Psoas muscle (tissue), 7 donors: ENCODE measurements at regions not wholly inside any gene's neighbourhood (a gene's known extent, or its start where the extent isn't known, plus 50 kb on each side); places are given as distances from the start of the nearest gene placed in this dataset.
A peak's percentile ranks its signal among the peaks of the same experiment; 100 is the strongest.

Source experiments
- ATAC-seq, 4 donors: fragments of 200-7000 bp; cut with Tn5 transposase; one replicate each; pipeline ENCODE4 v1.9.1; 2020; ENCODE audit warnings: moderate library complexity in 3 of 4, mild to moderate bottlenecking in 2 of 4
- DNase-seq, 2 donors: peaks; one replicate each; pipeline ENCODE4 v3.0.0-alpha.2; 2020
- H3K27ac ChIP-seq: fragments of 200-600 bp; one replicate; pipeline ENCODE4 v1.8.0; 2022
- H3K27me3 ChIP-seq, 3 donors: fragments of 200-600 bp in 1 of 3; one replicate each; pipeline versions ENCODE4 v1.6.1 to v1.8.0; 2013 to 2022; ENCODE audit warnings: low read length in 2 of 3, mild to moderate bottlenecking in 2 of 3, moderate library complexity in 1 of 3; ENCODE audit not compliant: insufficient read depth in 3 of 3
- H3K36me3 ChIP-seq, 2 donors: fragments of 200-600 bp in 1 of 2; one replicate each; pipeline versions ENCODE4 v1.6.1 to v1.8.0; 2013 to 2022; ENCODE audit warnings: low read depth in 1 of 2, mild to moderate bottlenecking in 1 of 2, moderate library complexity in 1 of 2; ENCODE audit not compliant: insufficient read depth in 1 of 2
- H3K4me1 ChIP-seq: fragments of 200-600 bp; one replicate; pipeline ENCODE4 v1.8.0; 2022
- H3K4me3 ChIP-seq: fragments of 200-600 bp; one replicate; pipeline ENCODE4 v1.8.0; 2022; ENCODE audit warnings: mild to moderate bottlenecking
- H3K9me3 ChIP-seq: fragments of 200-600 bp; one replicate; pipeline ENCODE4 v1.8.0; 2022
- WGBS, 3 donors: extraction: QIAGEN DNeasy Blood & Tissue Kit; methylation state at CpG; one replicate each; pipeline versions ENCODE4 v1.1.6 to v1.1.7; 2013; 5-methylcytosine and 5-hydroxymethylcytosine counted together
- intact Hi-C, 2 donors: fragments of 100-400 bp; cut with DNase I; formaldehyde crosslinking; loops; one replicate each; pipeline versions ENCODE4 v1.11.0 to v1.14.2; 2022
- TF ChIP-seq, protein P1 (sequence below): fragments of 200-600 bp; IDR thresholded peaks from one replicate; pipeline ENCODE4 v1.8.0; 2022; ENCODE audit warnings: antibody characterized with exemption
- donor health status: healthy with polysubstance abuse.
- donor health status: DM: no; HTN: no; CAD: no; lungs with moderate emphysema.
- donor health status: Bipolar disorder and iron deficiency.
- donor health status: healthy.
- donor health status: DM: yes; HTN: yes; CAD: no.
- donor health status: DM: no; HTN: no; CAD: no.
- donor health status: DM: yes; HTN: yes; CAD: no.

DNA sequence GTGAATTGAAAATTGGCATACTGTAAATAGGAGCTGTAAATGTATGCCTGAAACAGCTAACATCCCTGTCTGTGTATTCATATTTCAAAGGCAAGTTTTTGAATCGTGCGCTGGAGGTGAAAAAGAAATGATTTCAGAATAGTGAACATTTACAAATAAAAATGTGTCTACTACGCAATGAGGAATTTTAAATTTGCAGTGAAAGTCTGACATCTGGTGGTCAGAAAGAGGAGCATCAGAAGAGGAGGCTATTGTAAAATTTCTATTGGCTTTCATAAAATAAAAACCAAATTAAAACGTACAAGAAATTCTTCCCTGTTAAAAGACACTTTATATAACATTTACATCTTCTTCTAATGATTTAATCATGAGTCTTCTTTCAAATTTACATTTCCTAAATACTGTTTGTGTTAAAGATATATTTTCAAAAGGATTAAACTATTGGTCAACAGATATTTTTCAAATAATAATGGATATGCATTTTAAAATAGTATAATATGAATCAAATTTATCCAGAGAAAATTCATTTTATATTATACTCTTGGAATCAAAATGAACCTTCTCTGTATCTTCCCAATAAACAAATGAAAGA is 113.7 kb upstream of the RRP15 start:
- DNase-seq, result no peak
- H3K4me1 ChIP-seq, result no peaks in the 10 kb centered on the region
- no peaks in the 10 kb centered on the region for H3K36me3 ChIP-seq
- TF ChIP-seq, protein P1, sequence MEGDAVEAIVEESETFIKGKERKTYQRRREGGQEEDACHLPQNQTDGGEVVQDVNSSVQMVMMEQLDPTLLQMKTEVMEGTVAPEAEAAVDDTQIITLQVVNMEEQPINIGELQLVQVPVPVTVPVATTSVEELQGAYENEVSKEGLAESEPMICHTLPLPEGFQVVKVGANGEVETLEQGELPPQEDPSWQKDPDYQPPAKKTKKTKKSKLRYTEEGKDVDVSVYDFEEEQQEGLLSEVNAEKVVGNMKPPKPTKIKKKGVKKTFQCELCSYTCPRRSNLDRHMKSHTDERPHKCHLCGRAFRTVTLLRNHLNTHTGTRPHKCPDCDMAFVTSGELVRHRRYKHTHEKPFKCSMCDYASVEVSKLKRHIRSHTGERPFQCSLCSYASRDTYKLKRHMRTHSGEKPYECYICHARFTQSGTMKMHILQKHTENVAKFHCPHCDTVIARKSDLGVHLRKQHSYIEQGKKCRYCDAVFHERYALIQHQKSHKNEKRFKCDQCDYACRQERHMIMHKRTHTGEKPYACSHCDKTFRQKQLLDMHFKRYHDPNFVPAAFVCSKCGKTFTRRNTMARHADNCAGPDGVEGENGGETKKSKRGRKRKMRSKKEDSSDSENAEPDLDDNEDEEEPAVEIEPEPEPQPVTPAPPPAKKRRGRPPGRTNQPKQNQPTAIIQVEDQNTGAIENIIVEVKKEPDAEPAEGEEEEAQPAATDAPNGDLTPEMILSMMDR, result peak; percentile 74
- no peak overlapping the region for H3K27ac ChIP-seq
- H3K27me3 ChIP-seq, result peaks cover 0 to 34% (median 9%) of the 10 kb centered on the region in 3 donors
- no peak for ATAC-seq
- 3 to 5% (median 4%) methylated on average over 4 of the region's 4 CpGs for WGBS, 3 donors
- H3K4me3 ChIP-seq, result no peak overlapping the region
- no peaks in the 10 kb centered on the region for H3K9me3 ChIP-seq
- intact Hi-C loops, result no loop called here

DNA sequence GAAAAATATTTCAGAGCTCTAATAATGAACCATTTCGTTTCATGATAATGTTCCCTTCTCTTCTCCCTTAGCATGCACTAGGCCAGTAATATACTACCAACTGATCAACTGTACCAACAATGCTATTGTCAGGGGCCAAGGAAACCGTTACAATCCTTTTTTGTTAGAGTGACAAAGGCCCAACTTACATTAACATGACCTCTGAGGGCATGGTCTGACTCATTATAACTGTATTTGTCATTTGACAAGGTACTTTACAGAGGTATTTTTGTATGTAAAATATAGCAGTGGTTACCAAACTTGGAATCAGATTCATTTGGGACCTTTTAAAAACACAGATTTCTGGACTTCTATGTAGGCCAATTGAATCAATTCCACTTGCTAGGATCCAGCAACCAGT is 102.6 kb upstream of the RRP15 start:
- H3K27ac ChIP-seq, result no peak overlapping the region
- ATAC-seq (no peak), DNase-seq (no peak)
- H3K4me3 ChIP-seq, result no peak overlapping the region
- WGBS, 3 donors, result 55 to 64% (median 59%) methylated on average over 2 of the region's 2 CpGs
- H3K36me3 ChIP-seq, result no peaks in the 10 kb centered on the region
- no peaks in the 10 kb centered on the region for H3K27me3 ChIP-seq
- no peaks in the 10 kb centered on the region for H3K9me3 ChIP-seq
- H3K4me1 ChIP-seq, result no peaks in the 10 kb centered on the region
- TF ChIP-seq, protein P1, result no peak
- intact Hi-C loops, result no loop called here

GRCh38 chr1:218200979-218201378 is 84.1 kb upstream of the RRP15 start:
- intact Hi-C loops, result no loop called here
- H3K4me1 ChIP-seq, result no peaks in the 10 kb centered on the region
- DNase-seq, result no peak
- H3K36me3 ChIP-seq, result no peaks in the 10 kb centered on the region
- TF ChIP-seq, protein P1, result no peak
- H3K9me3 ChIP-seq, result no peaks in the 10 kb centered on the region
- WGBS, 3 donors, result 49 to 60% (median 56%) methylated on average over 3 of the region's 3 CpGs
- H3K4me3 ChIP-seq, result no peak overlapping the region
- H3K27me3 ChIP-seq, result peaks cover 0 to 4% (median 0%) of the 10 kb centered on the region in 3 donors
- no peak overlapping the region for H3K27ac ChIP-seq
- ATAC-seq, result no peak

DNA sequence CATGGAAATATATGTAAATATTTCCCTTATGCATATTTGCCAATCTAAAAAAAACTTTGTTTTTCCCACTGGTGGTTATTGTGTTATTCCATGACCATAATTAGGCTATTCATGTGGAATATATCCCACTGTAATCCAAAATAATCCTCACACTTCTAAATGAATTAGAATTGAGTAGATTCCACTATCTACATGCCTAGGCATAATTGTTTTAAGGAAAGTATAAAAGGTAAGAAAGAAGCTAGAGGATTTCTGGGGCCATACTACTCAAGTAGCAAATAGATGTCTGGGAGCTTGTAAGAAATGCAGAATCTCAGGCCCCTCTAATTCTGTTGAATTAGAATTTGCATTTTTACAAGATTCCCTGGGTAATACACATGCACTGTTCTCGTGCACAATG is 83.5 kb upstream of the RRP15 start:
- ATAC-seq, result no peak
- 58 to 72% (median 62%) methylated on average over 1 of the region's 1 CpG for WGBS, 3 donors
- intact Hi-C loops, result no loop called here

More for the DNA sequence above, 83.5 kb upstream of the RRP15 start:
- no peak for DNase-seq
- H3K27me3 ChIP-seq, result peaks cover 0 to 4% (median 0%) of the 10 kb centered on the region in 3 donors
- H3K36me3 ChIP-seq, result no peaks in the 10 kb centered on the region
- TF ChIP-seq, protein P1, result no peak
- no peak overlapping the region for H3K27ac ChIP-seq
- H3K9me3 ChIP-seq, result no peaks in the 10 kb centered on the region
- H3K4me3 ChIP-seq, result no peak overlapping the region
- no peaks in the 10 kb centered on the region for H3K4me1 ChIP-seq
